A549 (cell line): ENCODE measurements at regions not wholly inside any gene's neighbourhood (a gene's known extent, or its start where the extent isn't known, plus 50 kb on each side); places are given as distances from the start of the nearest gene placed in this dataset.

Source experiments
- CHD2 ChIP-seq: fragments of 150-350 bp; IDR thresholded peaks from 2 replicates; pipeline ENCODE4 v1.6.1; 2014; ENCODE audit warnings: low read length; ENCODE audit not compliant: partially characterized antibody
- CTCF ChIP-seq: fragments of >200 bp; sonication (Bioruptor Twin); formaldehyde crosslinking; IDR thresholded peaks from 3 replicates; pipeline ENCODE4 v1.5.1; 2016
- PBX3 ChIP-seq: IDR thresholded peaks from 2 replicates; pipeline ENCODE4 v1.6.1; 2012
- SMC3 ChIP-seq: fragments of >200 bp; sonication (Bioruptor Twin); formaldehyde crosslinking; IDR thresholded peaks from 3 replicates; pipeline ENCODE4 v1.6.1; 2018; ENCODE audit warnings: inconsistent platforms

- TF ChIP-seq CTCF: no peak
- TF ChIP-seq PBX3: no peak
- TF ChIP-seq CHD2: no peak
- no peak for TF ChIP-seq SMC3
These were observed 499.4 kb upstream of the ARGLU1 start for GRCh38 chr13:107067381-107067780.
